Choroid plexus epithelial cell (primary cell): ENCODE measurements at regions not wholly inside any gene's neighbourhood (a gene's known extent, or its start where the extent isn't known, plus 50 kb on each side); places are given as distances from the start of the nearest gene placed in this dataset.

ENCODE experiments used
- DNase-seq: peaks from one replicate; pipeline ENCODE4 v3.0.0-alpha.2; 2010; ENCODE audit warnings: low read depth
- H3K4me3 ChIP-seq: 2 replicates; pipeline ENCODE4 v1.5.1; 2011; ENCODE audit warnings: low read depth, mild to moderate bottlenecking, control low read depth, low read length, moderate library complexity
- TF ChIP-seq, protein P1 (sequence below): conservative IDR thresholded peaks from 2 replicates; pipeline ENCODE4 v1.5.1; 2011; ENCODE audit warnings: low read depth, mild to moderate bottlenecking, control low read depth, inconsistent platforms, low read length, moderate library complexity

DNA sequence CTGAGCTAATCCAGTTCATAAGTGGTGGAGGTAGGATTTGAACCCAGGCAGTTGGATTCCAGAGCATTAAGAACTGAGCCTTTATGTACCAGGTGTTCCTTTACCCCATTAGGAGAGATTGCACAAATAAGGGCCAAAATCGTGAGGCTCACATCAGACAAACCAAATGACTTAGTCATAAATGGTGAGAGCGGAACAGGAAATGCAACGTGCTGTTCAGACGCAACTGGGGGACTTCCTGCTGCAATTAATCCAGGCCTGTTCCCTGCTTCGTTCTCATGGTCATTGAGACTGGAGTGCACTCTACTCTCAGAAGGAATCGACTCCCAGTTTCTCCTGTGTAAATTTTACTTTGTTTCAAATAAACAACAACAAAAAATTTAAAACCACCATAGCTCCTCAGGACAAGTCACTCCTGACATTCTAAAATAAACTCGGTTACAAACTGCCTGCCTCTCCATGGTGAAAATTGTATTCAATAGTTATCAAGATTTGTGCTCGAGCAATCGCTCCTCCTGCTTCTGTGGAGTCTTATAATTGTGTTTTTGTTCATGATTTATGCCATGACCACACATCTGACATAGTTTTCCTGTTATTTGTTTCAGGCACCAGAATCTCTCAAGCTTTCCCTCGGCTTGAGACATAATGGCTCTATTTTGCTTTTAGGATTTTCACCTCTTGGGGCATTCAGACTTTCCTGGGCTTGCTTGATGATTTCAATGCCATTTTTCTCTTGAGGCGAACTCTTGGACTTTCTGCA is 115.3 kb upstream of the BMPER start:
- TF ChIP-seq, protein P1, sequence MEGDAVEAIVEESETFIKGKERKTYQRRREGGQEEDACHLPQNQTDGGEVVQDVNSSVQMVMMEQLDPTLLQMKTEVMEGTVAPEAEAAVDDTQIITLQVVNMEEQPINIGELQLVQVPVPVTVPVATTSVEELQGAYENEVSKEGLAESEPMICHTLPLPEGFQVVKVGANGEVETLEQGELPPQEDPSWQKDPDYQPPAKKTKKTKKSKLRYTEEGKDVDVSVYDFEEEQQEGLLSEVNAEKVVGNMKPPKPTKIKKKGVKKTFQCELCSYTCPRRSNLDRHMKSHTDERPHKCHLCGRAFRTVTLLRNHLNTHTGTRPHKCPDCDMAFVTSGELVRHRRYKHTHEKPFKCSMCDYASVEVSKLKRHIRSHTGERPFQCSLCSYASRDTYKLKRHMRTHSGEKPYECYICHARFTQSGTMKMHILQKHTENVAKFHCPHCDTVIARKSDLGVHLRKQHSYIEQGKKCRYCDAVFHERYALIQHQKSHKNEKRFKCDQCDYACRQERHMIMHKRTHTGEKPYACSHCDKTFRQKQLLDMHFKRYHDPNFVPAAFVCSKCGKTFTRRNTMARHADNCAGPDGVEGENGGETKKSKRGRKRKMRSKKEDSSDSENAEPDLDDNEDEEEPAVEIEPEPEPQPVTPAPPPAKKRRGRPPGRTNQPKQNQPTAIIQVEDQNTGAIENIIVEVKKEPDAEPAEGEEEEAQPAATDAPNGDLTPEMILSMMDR, result no peak
- peak; percentile 49 for DNase-seq
- H3K4me3 ChIP-seq, result no peak overlapping the region

DNA sequence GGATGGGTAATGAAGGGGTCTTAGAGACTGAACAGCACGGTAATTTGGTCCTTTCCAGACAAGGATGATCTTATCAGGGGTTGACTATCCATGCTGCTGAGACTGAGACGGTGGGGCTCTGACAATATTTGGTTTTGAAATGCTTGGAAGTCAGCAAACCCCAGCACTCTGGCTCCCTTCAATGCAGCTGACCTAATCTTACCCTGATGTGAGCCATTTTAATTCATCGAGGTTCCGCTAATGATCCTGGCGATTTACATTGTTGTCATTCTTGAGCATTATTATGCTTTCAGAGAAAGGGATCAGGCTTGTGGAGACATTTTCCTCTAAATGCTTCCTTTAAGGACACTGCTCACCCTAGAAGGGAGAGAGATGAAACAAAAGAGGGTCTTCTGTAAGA is 114.6 kb upstream of the BMPER start:
- no peak overlapping the region for H3K4me3 ChIP-seq
- TF ChIP-seq, protein P1, result no peak
- DNase-seq, result no peak

GRCh38 chr7:33792041-33792440 is 113.3 kb upstream of the BMPER start:
- TF ChIP-seq, protein P1, result no peak
- no peak for DNase-seq
- no peak overlapping the region for H3K4me3 ChIP-seq

DNA sequence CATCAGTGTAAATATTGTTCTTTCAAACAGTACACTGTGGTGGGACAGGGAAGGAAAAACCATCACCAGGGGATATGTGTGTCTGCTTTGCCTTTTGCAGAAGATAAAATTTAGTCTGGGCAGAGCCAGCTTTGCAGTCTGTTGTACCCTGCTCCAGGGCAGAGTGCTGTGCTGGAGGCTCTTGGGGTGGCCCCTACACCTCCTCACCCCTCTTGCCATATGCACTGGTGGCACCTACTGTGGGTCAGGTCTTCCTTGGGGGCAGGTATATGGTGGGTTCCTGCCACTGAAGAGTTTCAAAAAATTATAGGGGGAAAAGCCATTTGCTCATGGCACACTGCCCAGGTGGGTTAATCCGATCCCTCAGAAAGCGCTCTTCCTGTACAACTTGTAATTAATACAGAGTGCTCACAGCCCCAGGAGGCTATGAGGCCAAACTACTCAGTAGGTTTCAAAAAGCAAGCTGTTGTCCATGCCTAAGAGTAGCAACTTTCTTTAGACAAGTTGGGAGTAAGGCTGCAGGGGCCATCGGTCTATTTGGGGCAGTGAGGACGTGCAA is 112.7 kb upstream of the BMPER start:
- H3K4me3 ChIP-seq, result no peak overlapping the region
- DNase-seq, result no peak
- TF ChIP-seq, protein P1, result no peak

GRCh38 chr7:33793616-33794015 is 111.7 kb upstream of the BMPER start:
- H3K4me3 ChIP-seq, result no peak overlapping the region
- no peak for DNase-seq
- TF ChIP-seq, protein P1, result no peak

DNA sequence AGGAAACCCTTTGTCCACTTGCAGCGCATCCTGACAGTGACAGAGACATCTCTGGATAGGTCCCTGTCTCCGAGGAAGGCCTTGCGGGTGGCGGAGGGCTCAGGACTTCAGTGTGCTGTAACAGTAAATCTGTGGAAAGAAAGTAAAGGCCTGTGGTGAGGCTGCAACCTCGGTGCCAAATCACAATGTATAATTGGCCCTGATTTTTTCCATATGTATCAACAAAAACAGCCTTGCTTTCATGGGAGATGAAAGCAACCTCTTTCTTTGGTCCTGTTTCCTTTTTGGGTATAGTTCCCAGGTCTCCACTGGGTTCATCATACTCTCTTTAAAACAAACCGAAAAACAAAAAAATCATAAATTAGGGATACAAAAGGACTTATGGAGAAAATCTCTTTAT is 110.9 kb upstream of the BMPER start:
- DNase-seq, result no peak
- TF ChIP-seq, protein P1, result no peak
- no peak overlapping the region for H3K4me3 ChIP-seq

DNA sequence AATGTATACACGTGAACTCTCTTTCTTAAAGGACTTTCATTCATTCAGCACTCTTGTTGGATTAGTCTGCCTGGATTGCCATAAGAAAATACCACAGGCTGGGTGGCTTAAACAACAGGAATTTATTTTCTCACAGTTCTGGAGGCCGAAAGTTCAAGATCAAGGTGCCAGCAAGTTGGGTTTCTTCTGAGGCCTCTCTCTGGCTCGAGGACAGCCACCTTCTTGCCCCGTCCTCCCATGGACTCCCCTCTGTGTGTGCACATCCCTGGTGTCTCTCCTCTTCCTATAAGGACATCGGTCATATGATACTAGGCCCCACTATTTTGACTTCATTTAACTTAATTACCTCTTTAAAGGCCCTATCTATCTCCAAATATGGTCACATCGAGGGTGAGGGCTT is 110.4 kb upstream of the BMPER start:
- no peak overlapping the region for H3K4me3 ChIP-seq
- DNase-seq, result no peak
- TF ChIP-seq, protein P1, result no peak
